ENCODE measurements at regions not wholly inside any gene's neighbourhood (a gene's known extent, or its start where the extent isn't known, plus 50 kb on each side); places are given as distances from the start of the nearest gene placed in this dataset.

DNA sequence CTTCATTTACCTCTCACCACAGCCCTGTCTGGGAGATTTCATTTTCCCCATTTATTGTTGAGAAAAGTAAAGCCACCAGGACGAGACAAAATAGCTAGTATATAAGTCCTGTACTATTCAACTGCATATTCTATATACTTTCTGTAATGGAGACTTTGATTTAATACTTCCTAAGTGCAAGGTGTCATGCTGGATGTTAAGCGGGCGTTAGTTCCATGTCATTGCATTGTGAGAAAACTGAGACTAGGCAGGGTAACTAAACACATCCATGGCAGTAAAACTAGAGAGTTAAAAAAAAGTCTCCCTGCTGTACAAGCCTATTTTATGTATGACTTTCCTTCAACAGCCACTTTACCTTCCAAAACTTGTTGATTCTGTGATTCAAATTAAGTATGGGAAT is 969.6 kb downstream of the STIM2 start:
- TF ChIP-seq EP300 (IDR thresholded peaks at IDR 0.05) = no peak
- TF ChIP-seq, protein P1, sequence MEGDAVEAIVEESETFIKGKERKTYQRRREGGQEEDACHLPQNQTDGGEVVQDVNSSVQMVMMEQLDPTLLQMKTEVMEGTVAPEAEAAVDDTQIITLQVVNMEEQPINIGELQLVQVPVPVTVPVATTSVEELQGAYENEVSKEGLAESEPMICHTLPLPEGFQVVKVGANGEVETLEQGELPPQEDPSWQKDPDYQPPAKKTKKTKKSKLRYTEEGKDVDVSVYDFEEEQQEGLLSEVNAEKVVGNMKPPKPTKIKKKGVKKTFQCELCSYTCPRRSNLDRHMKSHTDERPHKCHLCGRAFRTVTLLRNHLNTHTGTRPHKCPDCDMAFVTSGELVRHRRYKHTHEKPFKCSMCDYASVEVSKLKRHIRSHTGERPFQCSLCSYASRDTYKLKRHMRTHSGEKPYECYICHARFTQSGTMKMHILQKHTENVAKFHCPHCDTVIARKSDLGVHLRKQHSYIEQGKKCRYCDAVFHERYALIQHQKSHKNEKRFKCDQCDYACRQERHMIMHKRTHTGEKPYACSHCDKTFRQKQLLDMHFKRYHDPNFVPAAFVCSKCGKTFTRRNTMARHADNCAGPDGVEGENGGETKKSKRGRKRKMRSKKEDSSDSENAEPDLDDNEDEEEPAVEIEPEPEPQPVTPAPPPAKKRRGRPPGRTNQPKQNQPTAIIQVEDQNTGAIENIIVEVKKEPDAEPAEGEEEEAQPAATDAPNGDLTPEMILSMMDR (IDR thresholded peaks at IDR 0.05) = no peak
